GM13977 (cell line): ENCODE measurements at regions not wholly inside any gene's neighbourhood (a gene's known extent, or its start where the extent isn't known, plus 50 kb on each side); places are given as distances from the start of the nearest gene placed in this dataset.

Experiments used
- DNase-seq: peaks from one replicate; pipeline ENCODE4 v3.0.0; 2012; ENCODE audit warnings: low spot score
- CTCF ChIP-seq: IDR thresholded peaks from 2 replicates; pipeline ENCODE4 v1.5.1; 2012; ENCODE audit warnings: mild to moderate bottlenecking, control low read depth; ENCODE audit not compliant: insufficient read depth; ENCODE audit errors: extremely low read depth, missing control alignments
- in situ Hi-C: fragments of 300-500 bp; cut with MboI; formaldehyde crosslinking; loops from one replicate; pipeline ENCODE4 v1.12.0; 2022; ENCODE audit warnings: low sequenced_read_pairs, low pct_unique_long_range_greater_than_20kb, mixed read lengths, inconsistent platforms; ENCODE audit not compliant: unreplicated experiment

GRCh38 chr4:11166034-11166433, 262.7 kb downstream of the HS3ST1 start:
- DNase-seq, result no peak
- in situ Hi-C loops, result no loop called here

GRCh38 chr4:11165052-11165451, 263.6 kb downstream of the HS3ST1 start:
- no peak for DNase-seq
- in situ Hi-C loops, result no loop called here
- TF ChIP-seq CTCF, result no peak

More at GRCh38 chr4:11166034-11166433, 262.7 kb downstream of the HS3ST1 start:
- TF ChIP-seq CTCF, result no peak

- no peak for TF ChIP-seq CTCF
- no peak for DNase-seq
- in situ Hi-C loops, result no loop called here
Measured at GRCh38 chr4:11160288-11160687, 268.4 kb downstream of the HS3ST1 start.

DNA sequence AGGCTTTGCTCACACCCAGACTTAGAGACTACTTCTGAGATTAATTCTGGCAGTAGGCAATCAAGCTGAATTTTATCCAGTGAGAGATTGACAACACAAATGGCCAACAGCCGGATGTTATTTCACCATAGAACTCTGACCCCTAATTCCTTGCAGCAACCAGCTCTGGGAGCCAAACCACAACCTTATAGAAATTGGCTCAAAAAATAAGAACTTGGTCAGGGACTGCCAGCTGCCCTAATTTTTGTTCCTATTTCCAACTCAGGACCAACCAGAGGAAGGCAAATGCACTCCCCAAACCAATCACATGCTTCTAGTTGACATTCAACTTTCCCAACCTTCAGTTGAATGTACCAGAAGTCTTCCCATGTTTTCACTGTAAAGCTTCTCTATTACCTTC, 269.7 kb downstream of the HS3ST1 start:
- no peak for TF ChIP-seq CTCF
- in situ Hi-C loops, result no loop called here
- DNase-seq, result no peak

DNA sequence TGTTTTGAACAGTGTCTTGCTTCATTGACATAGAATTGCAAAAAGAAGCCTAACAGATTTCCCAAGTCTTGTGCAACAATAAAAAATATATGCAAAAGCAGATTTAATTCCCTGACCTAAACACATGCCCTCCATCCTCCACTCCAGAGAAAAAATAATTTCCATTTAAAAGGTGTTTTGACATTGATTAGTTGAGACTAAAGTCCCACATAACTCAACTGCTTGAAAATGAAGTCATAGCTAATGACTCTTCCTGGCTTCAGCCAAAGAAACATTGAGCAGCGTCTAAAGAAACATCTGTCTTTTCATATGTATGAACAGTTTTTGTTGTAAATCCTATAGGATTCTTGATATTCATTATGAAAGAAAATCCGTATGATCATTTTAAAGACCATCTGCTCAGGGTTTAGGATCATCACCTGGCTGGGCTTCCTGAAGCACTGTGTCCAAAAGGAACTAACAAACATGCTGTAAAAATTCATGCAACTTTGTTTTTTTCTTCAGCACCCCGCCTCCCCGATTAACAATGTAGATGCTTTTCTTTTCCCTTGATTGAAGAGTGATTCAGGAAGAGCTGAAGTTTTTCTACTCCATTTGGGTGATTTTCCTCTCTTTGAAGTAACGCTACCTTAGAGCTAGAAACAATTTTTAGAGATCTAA, 273.4 kb downstream of the HS3ST1 start:
- no peak for DNase-seq
- TF ChIP-seq CTCF, result no peak
- in situ Hi-C loops, result no loop called here

- no peak for TF ChIP-seq CTCF
- DNase-seq, result no peak
- in situ Hi-C loops, result no loop called here
Measured at GRCh38 chr4:11153171-11153750, 275.4 kb downstream of the HS3ST1 start.
